AG04449 (cell line): ENCODE measurements at regions not wholly inside any gene's neighbourhood (a gene's known extent, or its start where the extent isn't known, plus 50 kb on each side); places are given as distances from the start of the nearest gene placed in this dataset.
A peak's percentile ranks its signal among the peaks of the same experiment; 100 is the strongest.
"Not testable (repeated sequence)": the region's sequence is repeated elsewhere in the genome, so short reads cannot be mapped to it uniquely, and the experiment has no call there.

Source experiments
- CTCF ChIA-PET: fragments of 350-600 bp; formaldehyde crosslinking; extraction: SDS; loops from one replicate; lab custom pipeline; 2021; ENCODE audit warnings: antibody characterized with exemption; lab: Yijun Ruan, JAX
- POLR2A ChIA-PET: fragments of 400-600, 350-600 bp; formaldehyde crosslinking; extraction: SDS; loops from one replicate; lab custom pipeline; 2020; ENCODE audit warnings: antibody characterized with exemption, inconsistent platforms; lab: Yijun Ruan, JAX
- DNase-seq: peaks from one replicate; pipeline ENCODE4 v3.0.0-alpha.2; 2010; ENCODE audit warnings: low read depth, low spot score
- H3K4me3 ChIP-seq: 2 replicates; pipeline ENCODE4 v1.5.1; 2011; ENCODE audit warnings: low read depth, mild to moderate bottlenecking, control low read depth, low read length
- CTCF ChIP-seq: IDR thresholded peaks from one replicate; pipeline ENCODE4 v1.5.1; 2011; ENCODE audit warnings: mild to moderate bottlenecking, moderate library complexity, low read length, control low read depth, inconsistent platforms; ENCODE audit not compliant: insufficient read depth; ENCODE audit errors: missing control alignments

- CTCF ChIA-PET = no interaction called here
- DNase-seq = no peak
- H3K4me3 ChIP-seq = no peak overlapping the region
- TF ChIP-seq CTCF = no peak
- POLR2A ChIA-PET = no interaction called here
Measured at GRCh38 chr5:18461766-18462165, 827.5 kb downstream of the TAF11L14 start.

DNA sequence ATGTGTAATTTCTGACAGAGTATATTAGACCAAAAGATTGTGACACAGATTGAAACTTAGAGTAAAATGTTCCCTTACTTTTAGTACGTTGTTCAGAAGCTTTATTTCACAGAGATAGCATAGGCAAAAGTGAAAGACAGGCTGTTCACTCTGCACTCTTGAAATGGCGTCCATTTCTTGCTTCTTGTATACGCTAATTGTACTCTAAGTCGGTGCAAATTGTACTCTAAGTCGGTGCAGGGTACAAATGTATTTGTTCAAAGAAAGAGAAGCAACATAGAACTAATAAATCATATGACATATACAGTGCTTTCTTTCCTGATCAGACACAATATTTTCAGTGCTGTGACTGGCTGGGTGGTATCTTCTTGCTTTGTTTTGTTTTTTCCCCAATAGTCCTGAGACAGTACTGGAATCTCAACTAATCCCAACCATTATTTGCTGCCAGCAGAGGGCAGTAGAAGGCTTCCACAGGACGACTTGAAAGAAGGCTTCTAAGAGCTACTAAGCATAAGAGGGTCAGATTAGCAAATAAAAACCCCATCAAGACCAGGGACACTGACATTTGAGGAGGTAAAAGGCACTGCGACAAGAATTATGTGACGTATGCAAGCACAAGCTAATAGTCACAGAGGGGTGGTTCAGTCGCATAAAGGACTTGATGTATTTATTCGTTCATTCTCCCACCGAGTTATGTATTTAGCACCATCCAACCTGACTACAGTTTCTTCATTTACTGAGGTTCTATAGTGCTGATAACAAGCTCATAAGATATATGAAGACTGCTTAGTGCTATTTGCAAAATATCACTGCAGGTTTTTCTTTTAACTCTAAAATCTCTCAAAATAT lies 831.8 kb downstream of the TAF11L14 start:
- peak; percentile 1 for TF ChIP-seq CTCF

GRCh38 chr5:18466731-18467130 lies 832.5 kb downstream of the TAF11L14 start:
- no peak for DNase-seq
- no peak for TF ChIP-seq CTCF
- ChIA-PET POLR2A (no interaction called here), CTCF (no interaction called here)
- H3K4me3 ChIP-seq = no peak overlapping the region

More for the DNA sequence above, 831.8 kb downstream of the TAF11L14 start:
- ChIA-PET CTCF (interaction anchor here (0.7 kb wide), 1 partner anchor 1143 kb away, joined by 3 read pairs; no protein-coding TSS in a partner anchor), POLR2A (no interaction called here)
- DNase-seq = no peak
- no peak overlapping the region for H3K4me3 ChIP-seq

GRCh38 chr5:18471791-18472190 lies 837.5 kb downstream of the TAF11L14 start:
- DNase-seq, H3K4me3 ChIP-seq, CTCF ChIA-PET, POLR2A ChIA-PET: not testable (repeated sequence)

DNA sequence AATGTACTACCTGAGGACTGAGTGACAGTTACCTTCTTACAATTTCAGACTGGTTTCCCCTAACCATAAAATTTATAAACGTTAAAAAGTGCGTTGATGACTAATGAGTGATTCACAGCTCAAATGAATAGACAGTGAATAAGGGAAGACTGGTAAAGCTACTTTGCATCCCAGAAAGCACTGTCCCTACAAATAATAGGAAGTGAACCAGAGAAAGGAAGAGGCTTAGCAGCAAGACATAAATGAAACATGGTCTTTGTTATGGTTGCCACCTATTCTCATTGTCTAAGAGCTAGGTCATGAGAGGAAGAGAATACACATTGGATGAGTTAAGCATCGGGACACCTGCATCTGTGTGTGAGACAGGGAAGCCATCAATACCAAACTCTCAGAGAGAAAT lies 849.2 kb downstream of the TAF11L14 start:
- ChIA-PET POLR2A (no interaction called here), CTCF (no interaction called here)
- no peak for TF ChIP-seq CTCF
- H3K4me3 ChIP-seq = no peak overlapping the region
- no peak for DNase-seq

DNA sequence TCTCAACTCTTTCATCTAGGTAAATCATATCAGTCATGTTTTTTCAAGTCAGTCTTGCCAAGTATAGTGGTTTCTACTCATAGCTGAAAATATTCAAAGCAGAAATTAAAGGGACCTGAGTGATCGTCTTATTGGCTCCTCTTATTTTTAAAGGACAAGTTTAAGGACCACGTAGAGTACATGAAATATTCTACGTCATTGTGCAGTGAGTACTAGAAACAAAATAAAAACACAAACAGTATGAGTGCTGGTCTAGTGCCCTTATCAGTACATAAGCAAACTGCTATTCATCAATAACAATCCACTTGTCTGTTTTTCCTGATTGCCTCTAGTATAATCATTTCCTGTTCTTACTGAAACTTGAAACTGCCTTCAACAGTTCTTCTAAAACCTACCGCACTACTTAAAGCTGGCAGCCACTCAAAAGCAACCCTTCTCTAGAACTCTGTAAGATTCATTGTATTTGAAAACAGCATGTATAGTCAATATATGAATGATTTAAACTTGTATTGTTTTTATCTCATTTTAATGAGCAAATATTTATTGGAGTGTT lies 853.7 kb downstream of the TAF11L14 start:
- POLR2A ChIA-PET = no interaction called here
- no peak for TF ChIP-seq CTCF
- CTCF ChIA-PET = no interaction called here
- H3K4me3 ChIP-seq = no peak overlapping the region
- no peak for DNase-seq
